IPS-18a (cell line): ENCODE measurements at regions not wholly inside any gene's neighbourhood (a gene's known extent, or its start where the extent isn't known, plus 50 kb on each side); places are given as distances from the start of the nearest gene placed in this dataset.
"Not testable (repeated sequence)": the region's sequence is repeated elsewhere in the genome, so short reads cannot be mapped to it uniquely, and the experiment has no call there.

Experiments
- H3K27ac ChIP-seq: one replicate; pipeline ENCODE4 v1.5.1; 2013; ENCODE audit warnings: low read length
- H3K27me3 ChIP-seq: one replicate; pipeline ENCODE4 v1.6.1; 2013; ENCODE audit warnings: mild to moderate bottlenecking, low read length; ENCODE audit not compliant: control insufficient read depth, insufficient read depth
- H3K36me3 ChIP-seq: one replicate; pipeline ENCODE4 v1.6.1; 2013; ENCODE audit warnings: low read depth, low read length; ENCODE audit not compliant: control insufficient read depth
- H3K4me1 ChIP-seq: one replicate; pipeline ENCODE4 v1.6.1; 2013; ENCODE audit warnings: low read depth, low read length; ENCODE audit not compliant: control insufficient read depth
- H3K4me3 ChIP-seq: one replicate; pipeline ENCODE4 v1.5.1; 2013; ENCODE audit warnings: low read length
- H3K9ac ChIP-seq: one replicate; pipeline ENCODE4 v1.6.1; 2013; ENCODE audit warnings: mild to moderate bottlenecking, low read length, moderate library complexity
- H3K9me3 ChIP-seq: one replicate; pipeline ENCODE4 v1.6.1; 2013; ENCODE audit warnings: low read depth, low read length; ENCODE audit not compliant: control insufficient read depth

GRCh38 chr1:239155466-239156091, 230.8 kb upstream of the CHRM3 start:
- Histone ChIP-seq H3K9me3 (no peaks in the 10 kb centered on the region), H3K36me3 (no peaks in the 10 kb centered on the region), H3K9ac (no peak overlapping the region), H3K4me3 (no peak overlapping the region), H3K4me1 (no peaks in the 10 kb centered on the region), H3K27ac (no peak overlapping the region), H3K27me3 (no peaks in the 10 kb centered on the region)

DNA sequence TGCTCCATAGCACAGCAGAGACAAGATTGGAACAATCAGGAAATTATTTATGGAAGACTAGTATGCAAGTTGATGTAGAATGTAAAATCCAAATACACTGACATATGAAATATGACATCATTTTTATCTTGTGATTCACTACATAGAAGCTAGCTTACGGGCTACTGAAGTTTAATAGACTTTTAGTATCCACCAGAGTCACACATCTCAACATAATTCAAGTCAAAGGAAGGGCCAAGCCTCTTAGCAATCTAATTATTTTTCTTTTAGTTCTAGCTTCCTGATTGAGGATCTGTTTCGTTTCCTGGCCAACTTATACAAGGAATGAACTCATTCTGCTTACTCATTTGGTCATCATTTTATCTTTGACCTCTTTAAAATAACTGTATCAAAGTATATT, 234.4 kb upstream of the CHRM3 start:
- Histone ChIP-seq H3K27ac (no peak overlapping the region), H3K4me3 (no peak overlapping the region), H3K9me3 (no peaks in the 10 kb centered on the region), H3K36me3 (no peaks in the 10 kb centered on the region), H3K27me3 (no peaks in the 10 kb centered on the region), H3K9ac (no peak overlapping the region), H3K4me1 (peaks cover 5% of the 10 kb centered on the region)

DNA sequence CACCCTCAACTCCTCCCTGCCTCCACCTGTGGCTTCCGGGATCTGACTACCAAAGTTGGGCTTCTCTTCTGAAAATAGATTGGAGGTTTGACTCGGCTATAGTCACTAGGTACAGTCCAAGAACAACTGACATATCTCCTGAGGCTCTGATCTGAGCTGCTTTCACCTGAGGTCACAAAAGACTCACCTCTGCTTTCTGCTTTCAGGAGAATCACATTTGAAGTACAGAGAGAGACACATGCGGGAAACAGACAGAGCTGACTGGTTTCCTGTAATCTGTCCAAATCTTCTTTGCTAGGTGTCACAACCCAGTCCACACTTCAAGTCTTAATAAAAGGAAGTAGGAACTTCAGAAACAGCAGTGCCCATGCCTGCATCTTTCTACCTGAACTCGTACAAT, 245.4 kb upstream of the CHRM3 start:
- peaks cover 8% of the 10 kb centered on the region for H3K4me1 ChIP-seq

GRCh38 chr1:239139801-239140200, 246.6 kb upstream of the CHRM3 start:
- H3K4me1 ChIP-seq: peaks cover 8% of the 10 kb centered on the region
- no peaks in the 10 kb centered on the region for H3K27me3 ChIP-seq
- no peaks in the 10 kb centered on the region for H3K9me3 ChIP-seq
- H3K36me3 ChIP-seq: no peaks in the 10 kb centered on the region
- H3K4me3 ChIP-seq: no peak overlapping the region
- H3K27ac ChIP-seq: no peak overlapping the region
- H3K9ac ChIP-seq: no peak overlapping the region

More for the DNA sequence above, 245.4 kb upstream of the CHRM3 start:
- no peaks in the 10 kb centered on the region for H3K9me3 ChIP-seq
- no peak overlapping the region for H3K27ac ChIP-seq
- H3K27me3 ChIP-seq: no peaks in the 10 kb centered on the region
- no peaks in the 10 kb centered on the region for H3K36me3 ChIP-seq
- no peak overlapping the region for H3K9ac ChIP-seq
- no peak overlapping the region for H3K4me3 ChIP-seq

- Histone ChIP-seq H3K27ac (no peak overlapping the region), H3K36me3 (no peaks in the 10 kb centered on the region)
Measured at GRCh38 chr1:239128541-239128940, 257.8 kb upstream of the CHRM3 start.

GRCh38 chr1:239126884-239127283, 259.5 kb upstream of the CHRM3 start:
- H3K9me3 ChIP-seq: no peaks in the 10 kb centered on the region
- no peaks in the 10 kb centered on the region for H3K36me3 ChIP-seq
- no peak overlapping the region for H3K9ac ChIP-seq
- H3K27me3 ChIP-seq: no peaks in the 10 kb centered on the region
- H3K27ac ChIP-seq: no peak overlapping the region
- H3K4me3 ChIP-seq: no peak overlapping the region
- H3K4me1 ChIP-seq: peaks cover 38% of the 10 kb centered on the region

More at GRCh38 chr1:239128541-239128940, 257.8 kb upstream of the CHRM3 start:
- Histone ChIP-seq H3K9ac (no peak overlapping the region), H3K4me3 (no peak overlapping the region), H3K4me1 (peaks cover 27% of the 10 kb centered on the region), H3K9me3 (no peaks in the 10 kb centered on the region), H3K27me3 (no peaks in the 10 kb centered on the region)

- H3K36me3 ChIP-seq: no peaks in the 10 kb centered on the region
- H3K27ac ChIP-seq: no peak overlapping the region
- no peak overlapping the region for H3K4me3 ChIP-seq
- H3K9me3 ChIP-seq: no peaks in the 10 kb centered on the region
- peaks cover 38% of the 10 kb centered on the region for H3K4me1 ChIP-seq
- H3K27me3 ChIP-seq: no peaks in the 10 kb centered on the region
- H3K9ac ChIP-seq: no peak overlapping the region
Measured at GRCh38 chr1:239125893-239126292, 260.5 kb upstream of the CHRM3 start.

DNA sequence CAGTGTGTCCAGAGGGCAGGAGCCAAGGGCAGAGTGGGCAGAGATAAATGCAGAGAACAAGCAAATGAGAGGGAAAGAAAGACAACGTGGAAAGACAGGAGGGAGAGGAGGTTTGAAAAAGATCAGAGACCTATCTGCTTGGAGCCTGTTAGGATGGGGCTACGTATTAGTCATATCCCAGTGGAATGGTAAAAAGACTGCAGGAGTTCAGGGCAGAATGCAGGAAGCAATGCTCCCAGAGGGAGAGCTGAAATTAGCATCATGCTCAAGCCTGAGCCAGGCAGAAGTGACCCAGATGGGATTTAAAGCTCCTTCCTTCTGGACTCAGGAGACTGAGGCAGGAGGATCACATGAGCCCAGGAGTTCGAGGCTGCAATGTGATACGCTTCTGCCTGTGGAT, 261.3 kb upstream of the CHRM3 start:
- no peaks in the 10 kb centered on the region for H3K36me3 ChIP-seq
- H3K27me3 ChIP-seq: no peaks in the 10 kb centered on the region
- no peaks in the 10 kb centered on the region for H3K9me3 ChIP-seq
- no peak overlapping the region for H3K4me3 ChIP-seq
- no peak overlapping the region for H3K27ac ChIP-seq
- H3K9ac ChIP-seq: no peak overlapping the region
- peaks cover 38% of the 10 kb centered on the region for H3K4me1 ChIP-seq

DNA sequence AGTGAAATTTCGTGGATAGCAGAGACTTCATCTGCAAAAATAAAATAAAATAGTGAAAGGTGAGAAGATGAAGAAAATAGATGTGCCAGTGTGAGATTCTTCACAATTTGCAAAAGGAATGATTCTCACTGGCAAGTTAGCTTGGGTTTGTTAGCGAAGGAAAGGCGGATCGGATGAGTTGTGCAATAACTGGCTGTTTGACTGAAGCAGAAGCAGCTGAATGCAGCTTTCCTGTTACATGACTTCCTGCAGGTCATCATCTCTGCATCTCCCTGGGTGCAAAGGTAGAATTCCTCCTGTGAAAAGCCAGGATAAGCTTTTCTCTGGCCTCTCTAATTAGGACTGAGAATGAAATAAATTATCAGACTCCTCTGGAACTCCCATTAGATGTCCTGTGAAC, 263.1 kb upstream of the CHRM3 start:
- H3K9me3 ChIP-seq: no peaks in the 10 kb centered on the region
- no peaks in the 10 kb centered on the region for H3K36me3 ChIP-seq
- no peaks in the 10 kb centered on the region for H3K27me3 ChIP-seq
- H3K4me3 ChIP-seq: no peak overlapping the region
- peaks cover 38% of the 10 kb centered on the region for H3K4me1 ChIP-seq
- no peak overlapping the region for H3K27ac ChIP-seq
- H3K9ac ChIP-seq: no peak overlapping the region

DNA sequence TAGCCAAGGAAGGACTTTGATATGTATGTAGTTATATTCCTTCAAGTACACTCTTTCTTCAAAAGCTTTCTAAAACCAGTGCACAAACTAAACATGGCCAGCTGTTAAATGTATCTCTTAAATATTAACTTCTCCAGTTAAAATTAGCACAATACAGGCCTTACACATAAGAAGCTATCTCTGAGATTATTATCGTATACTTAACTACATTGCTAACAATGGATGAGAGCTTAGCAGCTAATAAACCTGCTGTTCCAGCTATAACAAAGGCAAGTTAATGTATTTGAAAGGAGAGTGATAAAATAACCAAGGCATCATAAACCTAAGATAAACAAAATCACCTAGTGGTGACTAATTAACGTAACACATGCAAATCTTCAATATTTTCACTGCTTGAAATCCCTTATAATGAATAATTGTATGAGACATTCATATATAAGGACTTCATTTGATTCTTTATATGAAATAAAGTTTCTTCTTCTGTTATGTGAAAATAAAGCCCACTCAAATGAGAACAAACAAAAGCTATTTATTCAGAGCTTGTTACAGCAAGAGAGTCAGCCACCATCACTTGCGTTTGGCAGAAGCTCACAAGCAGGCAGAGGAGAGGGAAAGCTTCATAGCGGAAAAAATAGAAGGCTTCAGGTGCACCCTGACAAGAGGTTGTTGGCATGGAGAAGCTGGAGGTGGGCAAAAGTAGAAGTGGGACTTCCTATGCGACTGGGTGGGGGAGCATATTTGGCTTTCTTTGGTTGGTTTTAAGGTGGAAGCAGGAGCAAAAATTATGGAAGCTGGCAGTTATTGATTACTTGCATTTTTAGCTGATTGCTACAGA, 274.1 kb upstream of the CHRM3 start:
- H3K36me3 ChIP-seq: no peaks in the 10 kb centered on the region
- no peaks in the 10 kb centered on the region for H3K9me3 ChIP-seq
- no peak overlapping the region for H3K9ac ChIP-seq
- H3K4me1 ChIP-seq: peaks cover 12% of the 10 kb centered on the region
- H3K27ac ChIP-seq: no peak overlapping the region
- H3K27me3 ChIP-seq: no peaks in the 10 kb centered on the region
- no peak overlapping the region for H3K4me3 ChIP-seq

- Histone ChIP-seq H3K4me1 (peaks cover 20% of the 10 kb centered on the region), H3K27me3 (no peaks in the 10 kb centered on the region), H3K9me3 (no peaks in the 10 kb centered on the region), H3K36me3 (no peaks in the 10 kb centered on the region), H3K4me3 (no peak overlapping the region), H3K9ac (no peak overlapping the region), H3K27ac (no peak overlapping the region)
Measured at GRCh38 chr1:239107676-239108075, 278.7 kb upstream of the CHRM3 start.

- H3K27me3 ChIP-seq, H3K4me3 ChIP-seq, H3K36me3 ChIP-seq, H3K9ac ChIP-seq, H3K27ac ChIP-seq, H3K9me3 ChIP-seq: not testable (repeated sequence)
- peaks cover 20% of the 10 kb centered on the region for H3K4me1 ChIP-seq
Measured at GRCh38 chr1:239106689-239107088, 279.7 kb upstream of the CHRM3 start.
